HL-60 (cell line): ENCODE measurements at regions not wholly inside any gene's neighbourhood (a gene's known extent, or its start where the extent isn't known, plus 50 kb on each side); places are given as distances from the start of the nearest gene placed in this dataset.

Experiments used
- DNase-seq, 2 experiments: peaks; one replicate each; pipeline ENCODE4 v3.0.0-alpha.2; 2010 to 2020; ENCODE audit warnings: low read depth in 1 of 2, low spot score in 1 of 2
- H3K27ac ChIP-seq: fragments of 250-450 bp; sonication (Bioruptor Pico); replicated peaks from 2 replicates; pipeline ENCODE4 v1.5.1; 2020; ENCODE audit warnings: mild to moderate bottlenecking, moderate library complexity
- H3K27me3 ChIP-seq: fragments of 250-450 bp; sonication (Bioruptor Pico); 2 replicates; pipeline ENCODE4 v1.5.1; 2021; ENCODE audit warnings: mild to moderate bottlenecking, moderate library complexity; ENCODE audit not compliant: insufficient read depth, poor library complexity, severe bottlenecking
- H3K4me3 ChIP-seq: replicated peaks from 2 replicates; pipeline ENCODE4 v1.5.1; 2011; ENCODE audit warnings: mild to moderate bottlenecking, control low read depth, low read length; ENCODE audit not compliant: insufficient read depth
- CTCF ChIP-seq: IDR thresholded peaks from one replicate; pipeline ENCODE4 v1.5.1; 2011; ENCODE audit warnings: low read length, control low read depth, inconsistent platforms; ENCODE audit not compliant: insufficient read depth
- GABPA ChIP-seq: IDR thresholded peaks from 2 replicates; pipeline ENCODE4 v1.6.1; 2012; ENCODE audit warnings: low read depth
- POLR2AphosphoS5 ChIP-seq: IDR thresholded peaks from 2 replicates; pipeline ENCODE4 v1.6.1; 2012; ENCODE audit warnings: low read depth
- SPI1 ChIP-seq: IDR thresholded peaks from 2 replicates; pipeline ENCODE4 v1.6.1; 2012; ENCODE audit warnings: low read depth, mild to moderate bottlenecking, borderline replicate concordance
- TF ChIP-seq, protein P1 (sequence below): IDR thresholded peaks from 2 replicates; pipeline ENCODE4 v1.6.1; 2012; ENCODE audit warnings: low read depth; ENCODE audit not compliant: insufficient replicate concordance

DNA sequence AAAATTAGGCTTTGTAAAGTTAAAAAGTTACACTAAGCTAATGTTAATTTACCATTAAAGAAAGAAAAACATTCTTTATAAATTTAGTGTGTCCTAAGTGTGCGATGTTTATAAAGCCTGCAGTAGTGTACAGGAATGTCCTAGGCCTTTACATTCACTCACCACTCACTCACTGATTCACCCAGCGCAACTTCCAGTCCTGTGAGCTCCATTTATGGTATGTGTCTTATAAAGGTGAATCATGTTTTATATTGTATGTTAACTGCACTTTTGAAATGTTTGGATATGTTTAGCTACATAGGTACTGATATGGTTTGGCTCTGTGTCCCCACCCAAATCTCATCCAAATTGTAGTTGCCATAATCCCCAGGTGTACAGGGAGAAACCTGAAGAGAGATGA lies 549.7 kb upstream of the EPHA6 start:
- Histone ChIP-seq H3K27me3 (no peaks in the 10 kb centered on the region), H3K4me3 (no peak overlapping the region), H3K27ac (no peak overlapping the region)
- DNase-seq = no peak
- TF ChIP-seq, protein P1, sequence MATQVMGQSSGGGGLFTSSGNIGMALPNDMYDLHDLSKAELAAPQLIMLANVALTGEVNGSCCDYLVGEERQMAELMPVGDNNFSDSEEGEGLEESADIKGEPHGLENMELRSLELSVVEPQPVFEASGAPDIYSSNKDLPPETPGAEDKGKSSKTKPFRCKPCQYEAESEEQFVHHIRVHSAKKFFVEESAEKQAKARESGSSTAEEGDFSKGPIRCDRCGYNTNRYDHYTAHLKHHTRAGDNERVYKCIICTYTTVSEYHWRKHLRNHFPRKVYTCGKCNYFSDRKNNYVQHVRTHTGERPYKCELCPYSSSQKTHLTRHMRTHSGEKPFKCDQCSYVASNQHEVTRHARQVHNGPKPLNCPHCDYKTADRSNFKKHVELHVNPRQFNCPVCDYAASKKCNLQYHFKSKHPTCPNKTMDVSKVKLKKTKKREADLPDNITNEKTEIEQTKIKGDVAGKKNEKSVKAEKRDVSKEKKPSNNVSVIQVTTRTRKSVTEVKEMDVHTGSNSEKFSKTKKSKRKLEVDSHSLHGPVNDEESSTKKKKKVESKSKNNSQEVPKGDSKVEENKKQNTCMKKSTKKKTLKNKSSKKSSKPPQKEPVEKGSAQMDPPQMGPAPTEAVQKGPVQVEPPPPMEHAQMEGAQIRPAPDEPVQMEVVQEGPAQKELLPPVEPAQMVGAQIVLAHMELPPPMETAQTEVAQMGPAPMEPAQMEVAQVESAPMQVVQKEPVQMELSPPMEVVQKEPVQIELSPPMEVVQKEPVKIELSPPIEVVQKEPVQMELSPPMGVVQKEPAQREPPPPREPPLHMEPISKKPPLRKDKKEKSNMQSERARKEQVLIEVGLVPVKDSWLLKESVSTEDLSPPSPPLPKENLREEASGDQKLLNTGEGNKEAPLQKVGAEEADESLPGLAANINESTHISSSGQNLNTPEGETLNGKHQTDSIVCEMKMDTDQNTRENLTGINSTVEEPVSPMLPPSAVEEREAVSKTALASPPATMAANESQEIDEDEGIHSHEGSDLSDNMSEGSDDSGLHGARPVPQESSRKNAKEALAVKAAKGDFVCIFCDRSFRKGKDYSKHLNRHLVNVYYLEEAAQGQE = no peak
- TF ChIP-seq GABPA (no peak), POLR2AphosphoS5 (no peak), SPI1 (no peak), CTCF (no peak)

DNA sequence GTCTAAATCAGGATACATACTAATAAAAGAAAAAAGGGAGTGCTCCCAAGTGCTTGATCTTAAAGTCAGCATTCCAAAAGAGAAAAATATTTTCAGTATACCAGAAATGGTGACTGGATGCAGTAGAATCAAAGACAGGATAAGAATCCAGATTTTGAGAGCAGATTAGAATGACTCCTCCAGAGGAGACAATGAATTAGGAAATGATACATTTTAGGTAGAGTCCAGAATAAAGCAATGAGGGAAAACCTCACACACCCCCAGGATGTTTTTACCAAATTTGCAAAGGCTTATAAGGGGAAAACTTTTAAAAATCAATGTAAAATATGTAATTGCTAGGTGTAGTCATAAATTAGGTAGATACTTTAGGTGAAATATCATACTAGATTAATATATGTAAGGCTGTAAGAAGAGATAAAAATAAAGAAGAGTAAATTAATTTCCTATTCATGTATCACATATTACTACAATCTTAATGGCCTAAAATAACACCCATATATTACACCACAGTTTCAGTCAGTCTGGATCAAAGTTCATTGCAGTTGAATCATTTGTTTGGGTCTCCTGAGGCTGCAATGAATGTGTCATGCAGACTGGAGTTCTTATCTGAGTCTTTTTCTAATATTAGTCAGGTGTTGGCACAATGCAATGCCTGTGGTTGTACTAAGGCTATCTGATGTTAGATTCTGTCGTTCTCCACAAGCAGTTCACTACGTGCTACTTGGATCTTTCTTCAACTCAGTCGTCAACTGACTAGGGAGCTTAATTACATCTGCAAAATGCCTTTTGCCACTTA lies 547.8 kb upstream of the EPHA6 start:
- TF ChIP-seq SPI1 (no peak), GABPA (no peak), POLR2AphosphoS5 (no peak), CTCF (no peak)
- TF ChIP-seq, protein P1 = no peak
- no peak for DNase-seq
- Histone ChIP-seq H3K4me3 (no peak overlapping the region), H3K27ac (no peak overlapping the region), H3K27me3 (no peaks in the 10 kb centered on the region)

- peak; percentile 97 for TF ChIP-seq SPI1
- TF ChIP-seq, protein P1 = no peak
Observed at GRCh38 chr3:96267577-96267976, 546.8 kb upstream of the EPHA6 start.

More at GRCh38 chr3:96267577-96267976, 546.8 kb upstream of the EPHA6 start:
- Histone ChIP-seq H3K4me3 (no peak overlapping the region), H3K27me3 (no peaks in the 10 kb centered on the region), H3K27ac (no peak overlapping the region)
- peak in 1 of 2 experiments; percentile 13 for DNase-seq
